HUES64 (cell line): ENCODE measurements at regions not wholly inside any gene's neighbourhood (a gene's known extent, or its start where the extent isn't known, plus 50 kb on each side); places are given as distances from the start of the nearest gene placed in this dataset.
"Not testable (repeated sequence)": the region's sequence is repeated elsewhere in the genome, so short reads cannot be mapped to it uniquely, and the experiment has no call there.

Experiments
- H3K27ac ChIP-seq: 2 replicates; pipeline ENCODE4 v1.7.0; 2013; ENCODE audit warnings: low read depth, low read length, inconsistent platforms
- H3K27me3 ChIP-seq: 2 replicates; pipeline ENCODE4 v1.6.1; 2013; ENCODE audit warnings: mild to moderate bottlenecking, low read length; ENCODE audit not compliant: insufficient read depth
- H3K36me3 ChIP-seq: 2 replicates; pipeline ENCODE4 v1.6.1; 2013; ENCODE audit warnings: mild to moderate bottlenecking, low read length; ENCODE audit not compliant: insufficient read depth
- H3K4me1 ChIP-seq: 2 replicates; pipeline ENCODE4 v1.6.1; 2013; ENCODE audit warnings: mild to moderate bottlenecking, low read length, moderate library complexity; ENCODE audit not compliant: insufficient read depth
- H3K4me3 ChIP-seq: 2 replicates; pipeline ENCODE4 v1.5.1; 2013; ENCODE audit warnings: mild to moderate bottlenecking, low read length, moderate library complexity
- H3K9ac ChIP-seq: 2 replicates; pipeline ENCODE4 v1.6.1; 2013; ENCODE audit warnings: mild to moderate bottlenecking, low read depth, low read length
- H3K9me3 ChIP-seq: 2 replicates; pipeline ENCODE4 v1.6.1; 2013; ENCODE audit warnings: low read depth, low read length; ENCODE audit not compliant: insufficient read depth
- WGBS: fragments of 150-250, 120-280 bp; methylation state at CpG from one replicate; pipeline ENCODE4 v1.1.7; 2013; ENCODE audit warnings: missing lambda C conversion rate; 5-methylcytosine and 5-hydroxymethylcytosine counted together

- 91% methylated on average over 10 of the region's 10 CpGs for WGBS
- Histone ChIP-seq H3K9me3 (no peaks in the 10 kb centered on the region), H3K27ac (no peak overlapping the region), H3K36me3 (no peaks in the 10 kb centered on the region), H3K9ac (no peak overlapping the region), H3K4me3 (no peak overlapping the region), H3K4me1 (peaks cover 12% of the 10 kb centered on the region), H3K27me3 (peaks cover 1% of the 10 kb centered on the region; the same call in 1 of the 2 replicates)
These were observed 60.2 kb upstream of the UNC5A start for GRCh38 chr5:176750144-176750543.

- Histone ChIP-seq H3K4me1 (no peaks in the 10 kb centered on the region), H3K9ac (no peak overlapping the region), H3K9me3 (no peaks in the 10 kb centered on the region), H3K4me3 (no peak overlapping the region), H3K27me3 (no peaks in the 10 kb centered on the region), H3K27ac (no peak overlapping the region), H3K36me3 (no peaks in the 10 kb centered on the region)
- 88% methylated on average over 1 of the region's 2 CpGs for WGBS
These were observed 55.9 kb upstream of the UNC5A start for GRCh38 chr5:176754376-176754973.

GRCh38 chr5:176755593-176755992 is 54.8 kb upstream of the UNC5A start:
- not testable (repeated sequence) for H3K4me3 ChIP-seq, H3K36me3 ChIP-seq, H3K9ac ChIP-seq, H3K9me3 ChIP-seq, H3K27me3 ChIP-seq, H3K4me1 ChIP-seq, H3K27ac ChIP-seq
- 96% methylated on average over 6 of the region's 6 CpGs for WGBS

- not testable (repeated sequence) for H3K4me3 ChIP-seq, H3K9ac ChIP-seq, H3K4me1 ChIP-seq, H3K36me3 ChIP-seq, H3K9me3 ChIP-seq, H3K27ac ChIP-seq, H3K27me3 ChIP-seq
These were observed 52.8 kb upstream of the UNC5A start for GRCh38 chr5:176757569-176757968.
